Testis (tissue), 2 donors: ENCODE measurements at regions not wholly inside any gene's neighbourhood (a gene's known extent, or its start where the extent isn't known, plus 50 kb on each side); places are given as distances from the start of the nearest gene placed in this dataset.

Experiments
- CTCF ChIP-seq, 3 experiments: fragments of 450-650 bp in 2 of 3; fragments of 200-600 bp in 1 of 3; sonication (generic) in 1 of 3; IDR thresholded peaks; one replicate each; pipeline ENCODE4 v1.5.1; 2016 to 2019; ENCODE audit warnings: antibody characterized with exemption in 3 of 3, mild to moderate bottlenecking in 2 of 3, moderate library complexity in 1 of 3
- POLR2A ChIP-seq: fragments of 450-650 bp; IDR thresholded peaks from one replicate; pipeline ENCODE4 v1.6.1; 2017; ENCODE audit warnings: antibody characterized with exemption, mild to moderate bottlenecking, moderate library complexity

GRCh38 chr18:35789543-35789942 is 182.9 kb upstream of the RMP24 start:
- TF ChIP-seq CTCF (IDR thresholded peaks at IDR 0.05) = no peak
- no peak for TF ChIP-seq POLR2A
